Stomach (tissue), 8 donors: ENCODE measurements at regions not wholly inside any gene's neighbourhood (a gene's known extent, or its start where the extent isn't known, plus 50 kb on each side); places are given as distances from the start of the nearest gene placed in this dataset.

Source experiments
- DNase-seq, 2 donors: peaks; one replicate each; pipeline versions ENCODE4 v3.0.0 to v3.0.0-alpha.2; 2013 to 2019
- H3K27ac ChIP-seq, 5 donors: fragments of 200-600 bp in 4 of 5; sonication (generic) in 4 of 5; one replicate each; pipeline ENCODE4 v1.5.1; 2013 to 2019; ENCODE audit warnings: mild to moderate bottlenecking in 1 of 5, moderate library complexity in 1 of 5
- H3K27me3 ChIP-seq, 3 donors: fragments of 200-600 bp; sonication (generic); one replicate each; pipeline ENCODE4 v1.5.1; 2017 to 2019; ENCODE audit warnings: mixed run types in 1 of 3
- H3K36me3 ChIP-seq, 4 donors: fragments of 200-600 bp; sonication (generic); 1 replicate in 3 of 4; 2 replicates in 1 of 4; pipeline ENCODE4 v1.5.1; 2016 to 2019
- H3K4me1 ChIP-seq, 4 donors: fragments of 200-600 bp; sonication (generic); one replicate each; pipeline ENCODE4 v1.5.1; 2016 to 2019
- H3K4me3 ChIP-seq, 4 donors: fragments of 200-600 bp; sonication (generic) in 3 of 4; one replicate each; pipeline ENCODE4 v1.5.1; 2016 to 2019; ENCODE audit warnings: mild to moderate bottlenecking in 1 of 4
- H3K9me3 ChIP-seq, 4 donors: fragments of 200-600 bp; sonication (generic); one replicate each; pipeline ENCODE4 v1.5.1; 2016 to 2019
- CTCF ChIP-seq, 7 experiments: fragments of 450-650 bp in 4 of 7; fragments of 200-600 bp in 3 of 7; sonication (generic) in 3 of 7; IDR thresholded peaks; one replicate each; pipeline ENCODE4 v1.5.1; 2016 to 2019; ENCODE audit warnings: antibody characterized with exemption in 7 of 7, control low read depth in 2 of 7, mild to moderate bottlenecking in 1 of 7
- EP300 ChIP-seq: sonication (generic); formaldehyde crosslinking; IDR thresholded peaks from one replicate; pipeline ENCODE4 v1.6.1; 2017; ENCODE audit warnings: antibody characterized with exemption
- POLR2A ChIP-seq, 4 donors: fragments of 450-650 bp; IDR thresholded peaks; one replicate each; pipeline ENCODE4 v1.6.1; 2016; ENCODE audit warnings: antibody characterized with exemption in 4 of 4, control low read depth in 2 of 4, mild to moderate bottlenecking in 1 of 4, moderate library complexity in 1 of 4
- POLR2AphosphoS5 ChIP-seq, 3 donors: sonication (generic); formaldehyde crosslinking; IDR thresholded peaks; one replicate each; pipeline ENCODE4 v1.6.1; 2016; ENCODE audit warnings: antibody characterized with exemption in 3 of 3
- WGBS, 5 donors: extraction: QIAGEN DNeasy Blood & Tissue Kit in 3 of 5; methylation state at CpG; one replicate each; pipeline versions ENCODE4 v1.1.5 to v1.1.7; 2013 to 2018; 5-methylcytosine and 5-hydroxymethylcytosine counted together
- intact Hi-C: fragments of 100-400 bp; cut with DNase I; formaldehyde crosslinking; loops from one replicate; pipeline ENCODE4 v1.15.1; 2023; ENCODE audit warnings: low total_unique reads
- donor health status: healthy with polysubstance abuse.
- donor health status: Bipolar disorder and iron deficiency.
- donor health status: healthy.

GRCh38 chrX:44433556-44433955, 90.1 kb upstream of the EFHC2 start:
- no peak for DNase-seq
- intact Hi-C loops, result no loop called here
- 26 to 64% (median 29%) methylated on average over 3 of the region's 3 CpGs for WGBS, 5 donors
- TF ChIP-seq EP300 (no peak), POLR2A (IDR thresholded peaks at IDR 0.05) (no peak), CTCF (IDR thresholded peaks at IDR 0.05) (no peak), POLR2AphosphoS5 (IDR thresholded peaks at IDR 0.05) (peak in 1 of 3 donors; percentile 3)
- H3K36me3 ChIP-seq, result no peaks in the 10 kb centered on the region
- no peaks in the 10 kb centered on the region for H3K9me3 ChIP-seq
- H3K27me3 ChIP-seq, result no peaks in the 10 kb centered on the region
- H3K27ac ChIP-seq, result peak overlapping the region in 1 of 5 donors; percentile 22
- H3K4me3 ChIP-seq, result no peak overlapping the region
- H3K4me1 ChIP-seq, result peaks cover 0 to under 1% (median under 1%) of the 10 kb centered on the region in 4 donors

GRCh38 chrX:44432641-44433040, 89.2 kb upstream of the EFHC2 start:
- no peak overlapping the region for H3K27ac ChIP-seq
- DNase-seq, result no peak
- no peaks in the 10 kb centered on the region for H3K9me3 ChIP-seq
- no peaks in the 10 kb centered on the region for H3K4me1 ChIP-seq
- H3K36me3 ChIP-seq, result no peaks in the 10 kb centered on the region
- intact Hi-C loops, result no loop called here
- no peaks in the 10 kb centered on the region for H3K27me3 ChIP-seq
- TF ChIP-seq CTCF (IDR thresholded peaks at IDR 0.05) (no peak), POLR2AphosphoS5 (IDR thresholded peaks at IDR 0.05) (no peak), POLR2A (IDR thresholded peaks at IDR 0.05) (no peak), EP300 (no peak)
- no peak overlapping the region for H3K4me3 ChIP-seq

- no peaks in the 10 kb centered on the region for H3K9me3 ChIP-seq
- DNase-seq, result peak in 1 of 2 donors; percentile 15
- H3K27ac ChIP-seq, result no peak overlapping the region
- TF ChIP-seq POLR2A (IDR thresholded peaks at IDR 0.05) (no peak), CTCF (IDR thresholded peaks at IDR 0.05) (no peak), POLR2AphosphoS5 (IDR thresholded peaks at IDR 0.05) (no peak), EP300 (no peak)
- H3K36me3 ChIP-seq, result no peaks in the 10 kb centered on the region
- H3K4me3 ChIP-seq, result no peak overlapping the region
- no peaks in the 10 kb centered on the region for H3K27me3 ChIP-seq
- H3K4me1 ChIP-seq, result no peaks in the 10 kb centered on the region
- intact Hi-C loops, result no loop called here
Observed at GRCh38 chrX:44431194-44431593, 87.7 kb upstream of the EFHC2 start.

- Histone ChIP-seq H3K4me1 (no peaks in the 10 kb centered on the region), H3K4me3 (no peak overlapping the region), H3K27ac (peak overlapping the region in 1 of 5 donors; percentile 20), H3K9me3 (no peaks in the 10 kb centered on the region), H3K36me3 (no peaks in the 10 kb centered on the region), H3K27me3 (no peaks in the 10 kb centered on the region)
- DNase-seq, result peak in 1 of 2 donors; percentile 57
- intact Hi-C loops, result no loop called here
- no peak for TF ChIP-seq EP300
- no peak for TF ChIP-seq POLR2A (IDR thresholded peaks at IDR 0.05)
- peak in 2 of 3 donors; percentile 36 to 38 for TF ChIP-seq POLR2AphosphoS5 (IDR thresholded peaks at IDR 0.05)
- TF ChIP-seq CTCF (IDR thresholded peaks at IDR 0.05), result no peak
- 36 to 54% (median 50%) methylated on average over 4 of the region's 4 CpGs for WGBS, 5 donors
Observed at GRCh38 chrX:44428989-44429627, 85.6 kb upstream of the EFHC2 start.
